DND-41 (cell line): ENCODE measurements at regions not wholly inside any gene's neighbourhood (a gene's known extent, or its start where the extent isn't known, plus 50 kb on each side); places are given as distances from the start of the nearest gene placed in this dataset.

Source experiments
- ATAC-seq: fragments of 200-7000 bp; cut with Tn5 transposase; 3 replicates; pipeline ENCODE4 v1.9.1; 2021; ENCODE audit warnings: low read depth; ENCODE audit not compliant: insufficient read depth
- DNase-seq: peaks from one replicate; pipeline ENCODE4 v3.0.0-alpha.2; 2020
- H2AFZ ChIP-seq: 2 replicates; pipeline ENCODE4 v1.6.0; 2012; ENCODE audit warnings: low read depth, low read length
- H3K27ac ChIP-seq: 2 replicates; pipeline ENCODE4 v1.5.1; 2012; ENCODE audit warnings: low read length, inconsistent platforms
- H3K27me3 ChIP-seq: fragments of 200-600 bp; sonication (generic); 2 replicates; pipeline ENCODE4 v1.6.0; 2012; ENCODE audit warnings: low read length, mild to moderate bottlenecking, inconsistent platforms; ENCODE audit not compliant: insufficient read depth, poor library complexity
- H3K36me3 ChIP-seq: 2 replicates; pipeline ENCODE4 v1.5.1; 2012; ENCODE audit warnings: low read length, inconsistent platforms; ENCODE audit not compliant: insufficient read depth
- H3K4me1 ChIP-seq: 2 replicates; pipeline ENCODE4 v1.5.1; 2012; ENCODE audit warnings: mild to moderate bottlenecking, low read length; ENCODE audit not compliant: insufficient read depth
- H3K4me2 ChIP-seq: 2 replicates; pipeline ENCODE4 v1.6.0; 2012; ENCODE audit warnings: mild to moderate bottlenecking, moderate library complexity, low read length, inconsistent platforms; ENCODE audit not compliant: insufficient read depth
- H3K4me3 ChIP-seq, 2 experiments: fragments of 200-600 bp in 1 of 2; shearing (Covaris generic) in 1 of 2; 2 replicates each; pipeline ENCODE4 v1.5.1; 2012 to 2016; ENCODE audit warnings: inconsistent platforms in 2 of 2, low read length in 2 of 2, mild to moderate bottlenecking in 2 of 2, low read depth in 1 of 2, moderate library complexity in 1 of 2
- H3K79me2 ChIP-seq: 2 replicates; pipeline ENCODE4 v1.6.0; 2012; ENCODE audit warnings: low read length, inconsistent platforms; ENCODE audit not compliant: insufficient read depth
- H3K9ac ChIP-seq: 2 replicates; pipeline ENCODE4 v1.6.0; 2012; ENCODE audit warnings: low read depth, mild to moderate bottlenecking, inconsistent platforms, low read length, moderate library complexity
- H3K9me3 ChIP-seq: 2 replicates; pipeline ENCODE4 v1.5.1; 2012; ENCODE audit warnings: low read length, moderate library complexity, mild to moderate bottlenecking, inconsistent platforms; ENCODE audit not compliant: insufficient read depth, severe bottlenecking
- H4K20me1 ChIP-seq: 2 replicates; pipeline ENCODE4 v1.6.0; 2012; ENCODE audit warnings: low read length; ENCODE audit not compliant: insufficient read depth
- EZH2 ChIP-seq: IDR thresholded peaks from 3 replicates; pipeline ENCODE4 v1.6.1; 2012; ENCODE audit warnings: borderline replicate concordance, low read depth, mild to moderate bottlenecking, moderate library complexity, low read length, inconsistent platforms; ENCODE audit not compliant: severe bottlenecking
- TF ChIP-seq, protein P1 (sequence below): IDR thresholded peaks from 2 replicates; pipeline ENCODE4 v1.5.1; 2012; ENCODE audit warnings: borderline replicate concordance, low read length, moderate library complexity, mild to moderate bottlenecking; ENCODE audit not compliant: poor library complexity, severe bottlenecking; ENCODE audit errors: extremely low read depth

DNA sequence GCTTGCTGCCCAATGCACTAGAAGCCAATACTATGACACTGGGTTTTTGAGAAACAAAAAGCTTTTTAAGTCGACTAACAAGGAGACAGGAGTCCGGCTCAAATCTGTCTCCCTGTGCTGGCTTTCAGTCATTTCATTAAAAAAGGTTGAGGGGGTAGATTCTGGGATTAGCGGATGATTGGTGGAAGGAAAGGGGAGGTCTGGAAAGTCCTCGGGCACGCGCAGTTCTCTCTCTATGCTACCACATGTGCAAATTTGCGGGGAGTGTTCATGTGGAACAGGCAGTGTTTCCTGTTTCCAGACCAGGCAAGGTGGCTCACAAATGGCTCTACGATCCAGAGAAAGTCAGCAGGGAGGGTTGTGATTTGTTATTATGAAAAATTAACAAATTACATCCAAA, 89.1 kb upstream of the TOX2 start:
- Histone ChIP-seq H3K4me3 (no peak overlapping the region), H3K4me2 (no peak overlapping the region), H4K20me1 (no peaks in the 10 kb centered on the region), H3K9ac (no peak overlapping the region), H3K27ac (no peak overlapping the region), H3K79me2 (no peaks in the 10 kb centered on the region), H3K36me3 (no peaks in the 10 kb centered on the region), H3K9me3 (no peaks in the 10 kb centered on the region), H3K27me3 (peaks cover 10% of the 10 kb centered on the region), H2AFZ (no peak overlapping the region), H3K4me1 (no peaks in the 10 kb centered on the region)
- ATAC-seq (no peak), DNase-seq (no peak)
- TF ChIP-seq, protein P1, sequence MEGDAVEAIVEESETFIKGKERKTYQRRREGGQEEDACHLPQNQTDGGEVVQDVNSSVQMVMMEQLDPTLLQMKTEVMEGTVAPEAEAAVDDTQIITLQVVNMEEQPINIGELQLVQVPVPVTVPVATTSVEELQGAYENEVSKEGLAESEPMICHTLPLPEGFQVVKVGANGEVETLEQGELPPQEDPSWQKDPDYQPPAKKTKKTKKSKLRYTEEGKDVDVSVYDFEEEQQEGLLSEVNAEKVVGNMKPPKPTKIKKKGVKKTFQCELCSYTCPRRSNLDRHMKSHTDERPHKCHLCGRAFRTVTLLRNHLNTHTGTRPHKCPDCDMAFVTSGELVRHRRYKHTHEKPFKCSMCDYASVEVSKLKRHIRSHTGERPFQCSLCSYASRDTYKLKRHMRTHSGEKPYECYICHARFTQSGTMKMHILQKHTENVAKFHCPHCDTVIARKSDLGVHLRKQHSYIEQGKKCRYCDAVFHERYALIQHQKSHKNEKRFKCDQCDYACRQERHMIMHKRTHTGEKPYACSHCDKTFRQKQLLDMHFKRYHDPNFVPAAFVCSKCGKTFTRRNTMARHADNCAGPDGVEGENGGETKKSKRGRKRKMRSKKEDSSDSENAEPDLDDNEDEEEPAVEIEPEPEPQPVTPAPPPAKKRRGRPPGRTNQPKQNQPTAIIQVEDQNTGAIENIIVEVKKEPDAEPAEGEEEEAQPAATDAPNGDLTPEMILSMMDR = no peak
- TF ChIP-seq EZH2 = no peak

DNA sequence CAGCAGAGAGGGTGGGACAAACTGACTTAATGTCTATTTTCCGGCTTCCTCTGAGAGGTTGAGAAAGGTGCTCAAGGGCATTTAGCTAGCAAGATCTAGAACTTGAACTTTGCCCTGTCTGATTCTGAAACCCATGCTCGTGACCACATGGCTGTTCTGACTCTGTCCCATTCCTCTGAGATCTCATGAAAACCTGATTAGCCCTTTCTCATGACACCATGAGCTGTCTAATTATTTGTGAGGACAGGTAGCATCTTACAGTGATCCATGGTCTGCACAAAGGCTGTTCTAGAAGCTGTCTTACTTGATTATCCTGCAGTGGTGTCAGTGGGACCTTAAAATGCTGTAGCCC, 89.6 kb upstream of the TOX2 start:
- H4K20me1 ChIP-seq = no peaks in the 10 kb centered on the region

DNA sequence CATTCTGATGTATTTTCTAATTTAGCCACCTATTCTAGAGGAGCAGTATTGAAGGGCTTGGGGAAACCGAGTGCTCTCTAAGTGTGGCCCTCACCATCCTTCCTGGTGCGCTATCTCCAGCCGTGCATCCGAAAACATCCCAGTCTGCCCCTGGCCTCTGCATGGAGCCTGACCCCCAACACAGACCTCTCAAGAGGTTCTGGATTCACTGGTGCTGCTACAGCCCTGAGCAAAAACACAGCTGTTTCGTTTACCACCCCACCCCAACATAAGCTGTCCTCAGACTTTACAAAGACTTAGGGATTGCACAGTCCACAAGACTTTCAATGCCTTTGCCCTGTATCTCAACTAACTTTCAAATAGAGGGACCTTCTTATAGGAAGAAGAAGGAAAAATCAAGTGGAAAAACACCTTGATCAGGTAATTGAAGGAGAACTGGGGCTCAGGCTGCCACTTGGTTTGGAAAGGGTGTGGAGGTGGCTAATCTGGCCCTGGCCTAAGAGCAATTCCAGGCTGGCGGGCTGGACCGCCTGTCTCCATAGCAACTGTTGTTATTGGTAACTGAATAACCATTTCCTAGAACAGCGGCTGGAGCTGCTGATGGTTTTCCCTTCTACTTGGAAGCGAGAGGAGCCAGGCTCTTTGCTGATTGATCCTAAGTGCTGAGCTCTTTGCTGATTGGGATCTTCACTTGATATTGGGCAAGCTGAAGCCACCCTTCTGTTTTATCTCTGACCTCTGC, 90.2 kb upstream of the TOX2 start:
- H3K79me2 ChIP-seq = no peaks in the 10 kb centered on the region
- H3K27me3 ChIP-seq = peaks cover 10% of the 10 kb centered on the region
- no peaks in the 10 kb centered on the region for H3K9me3 ChIP-seq
- DNase-seq = no peak
- H3K4me1 ChIP-seq = no peaks in the 10 kb centered on the region
- no peak overlapping the region for H3K4me3 ChIP-seq
- H3K4me2 ChIP-seq = no peak overlapping the region
- TF ChIP-seq EZH2 = no peak
- TF ChIP-seq, protein P1 = no peak
- H4K20me1 ChIP-seq = no peaks in the 10 kb centered on the region
- no peak overlapping the region for H3K9ac ChIP-seq
- no peak overlapping the region for H2AFZ ChIP-seq
- ATAC-seq = no peak
- no peak overlapping the region for H3K27ac ChIP-seq
- H3K36me3 ChIP-seq = no peaks in the 10 kb centered on the region

More for the DNA sequence above, 89.6 kb upstream of the TOX2 start:
- H3K27ac ChIP-seq = no peak overlapping the region
- peaks cover 10% of the 10 kb centered on the region for H3K27me3 ChIP-seq
- TF ChIP-seq, protein P1 = no peak
- TF ChIP-seq EZH2 = no peak
- no peaks in the 10 kb centered on the region for H3K9me3 ChIP-seq
- no peak overlapping the region for H3K4me2 ChIP-seq
- H2AFZ ChIP-seq = no peak overlapping the region
- ATAC-seq = no peak
- no peaks in the 10 kb centered on the region for H3K79me2 ChIP-seq
- H3K4me1 ChIP-seq = no peaks in the 10 kb centered on the region
- H3K9ac ChIP-seq = no peak overlapping the region
- H3K4me3 ChIP-seq = no peak overlapping the region
- H3K36me3 ChIP-seq = no peaks in the 10 kb centered on the region
- DNase-seq = no peak
